ENCODE measurements at regions not wholly inside any gene's neighbourhood (a gene's known extent, or its start where the extent isn't known, plus 50 kb on each side); places are given as distances from the start of the nearest gene placed in this dataset.

- TF ChIP-seq CTCF (IDR thresholded peaks at IDR 0.05; ENCODE audit: low read depth, low read length, missing control alignments), result no peak
- no peak overlapping the region for H3K4me3 ChIP-seq (replicated peaks; ENCODE audit: low read depth, low read length)
- DNase-seq (ENCODE audit: extremely low read depth, low read depth), result no peak
Observed at GRCh38 chr9:115614326-115614999, 496.5 kb upstream of the TNC start.

GRCh38 chr9:115615000-115615401 lies 497.0 kb upstream of the TNC start:
- no peak for DNase-seq (ENCODE audit: extremely low read depth, low read depth)
- no peak overlapping the region for H3K4me3 ChIP-seq (replicated peaks; ENCODE audit: low read depth, low read length)
- no peak for TF ChIP-seq CTCF (IDR thresholded peaks at IDR 0.05; ENCODE audit: low read depth, low read length, missing control alignments)

DNA sequence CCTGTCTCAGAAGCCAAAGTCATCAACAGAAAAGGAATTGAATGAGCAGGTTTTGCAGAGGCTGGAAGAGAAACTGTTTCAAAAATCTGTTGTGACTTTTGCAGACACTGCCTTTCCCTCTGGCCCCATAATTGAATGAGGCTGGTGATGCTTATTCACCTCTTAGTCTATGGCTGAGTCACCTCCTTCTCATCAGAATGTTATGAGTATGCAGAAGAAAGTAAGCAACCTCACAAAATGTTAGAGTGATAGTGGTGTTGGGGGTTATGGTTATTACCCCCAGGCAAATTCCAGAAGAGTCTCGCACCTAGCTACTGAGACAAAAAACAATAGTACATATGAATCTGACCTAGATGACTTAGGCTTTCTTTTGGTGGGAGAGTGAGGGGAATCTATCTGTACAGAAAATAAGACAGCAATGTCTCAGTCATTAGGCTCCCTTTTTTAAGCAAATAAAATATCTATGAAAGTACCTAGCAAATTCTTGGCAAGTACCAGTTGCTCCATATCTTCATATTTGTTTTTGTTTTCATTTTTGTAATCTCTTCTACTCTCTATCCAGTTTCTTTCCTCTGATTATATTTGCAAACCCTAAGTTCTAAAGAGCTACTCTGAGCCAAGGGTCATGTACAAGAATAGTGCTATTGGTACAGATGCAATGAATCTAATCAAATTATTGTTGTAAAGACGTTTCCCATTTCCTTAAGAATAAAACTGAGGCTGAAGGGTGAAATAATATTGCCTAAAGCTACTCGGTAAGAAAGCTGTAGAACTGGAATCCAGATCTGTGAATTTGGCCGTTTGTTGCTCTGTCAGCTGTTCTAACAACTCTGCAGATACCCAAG lies 498.1 kb upstream of the TNC start:
- H3K4me3 ChIP-seq (replicated peaks; ENCODE audit: low read depth, low read length), result no peak overlapping the region
- TF ChIP-seq CTCF (IDR thresholded peaks at IDR 0.05; ENCODE audit: low read depth, low read length, missing control alignments), result no peak
- peak; percentile 66 for DNase-seq (ENCODE audit: extremely low read depth, low read depth)

- no peak for TF ChIP-seq CTCF (IDR thresholded peaks at IDR 0.05; ENCODE audit: low read depth, low read length, missing control alignments)
- no peak for DNase-seq (ENCODE audit: extremely low read depth, low read depth)
- H3K4me3 ChIP-seq (replicated peaks; ENCODE audit: low read depth, low read length), result no peak overlapping the region
Observed at GRCh38 chr9:115616666-115617239, 498.8 kb upstream of the TNC start.

DNA sequence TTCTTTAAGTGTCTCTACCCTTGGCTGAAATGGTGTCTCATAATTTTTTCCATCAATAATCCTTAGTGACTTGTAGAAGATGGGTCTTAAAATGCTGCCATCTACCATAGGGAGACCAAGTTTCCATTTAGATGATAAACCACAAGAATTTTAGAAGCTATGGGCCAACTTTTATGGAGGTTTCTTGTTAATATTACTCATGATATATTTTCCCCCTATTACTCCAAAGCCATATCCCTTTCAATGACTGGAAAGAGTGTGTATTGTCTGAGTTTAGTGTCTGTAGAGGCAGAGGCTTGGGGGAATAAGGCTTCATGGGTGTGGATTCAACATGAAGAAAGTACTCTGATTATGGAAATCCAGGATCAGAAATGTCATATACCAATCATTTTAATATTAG lies 507.3 kb upstream of the TNC start:
- no peak overlapping the region for H3K4me3 ChIP-seq (replicated peaks; ENCODE audit: low read depth, low read length)
- DNase-seq (ENCODE audit: extremely low read depth, low read depth), result no peak
- TF ChIP-seq CTCF (IDR thresholded peaks at IDR 0.05; ENCODE audit: low read depth, low read length, missing control alignments), result no peak

- DNase-seq (ENCODE audit: extremely low read depth, low read depth), result no peak
- TF ChIP-seq CTCF (IDR thresholded peaks at IDR 0.05; ENCODE audit: low read depth, low read length, missing control alignments), result no peak
- H3K4me3 ChIP-seq (replicated peaks; ENCODE audit: low read depth, low read length), result no peak overlapping the region
Observed at GRCh38 chr9:115625954-115626353, 508.0 kb upstream of the TNC start.

All from HFF-Myc (cell line).